ENCODE measurements at regions not wholly inside any gene's neighbourhood (a gene's known extent, or its start where the extent isn't known, plus 50 kb on each side); places are given as distances from the start of the nearest gene placed in this dataset.

GRCh38 chr13:104875038-104875754 is 1660.3 kb downstream of the EFNB2 start:
- in situ Hi-C loops (cut with MboI; ENCODE audit: low sequenced_read_pairs): no loop called here

GRCh38 chr13:104872153-104872552 is 1663.3 kb downstream of the EFNB2 start:
- in situ Hi-C loops (cut with MboI; ENCODE audit: low sequenced_read_pairs): no loop called here

- in situ Hi-C loops (cut with MboI; ENCODE audit: low sequenced_read_pairs): no loop called here
These were observed 1664.0 kb downstream of the EFNB2 start for GRCh38 chr13:104871456-104871855.

GRCh38 chr13:104869501-104869900 is 1666.0 kb downstream of the EFNB2 start:
- in situ Hi-C loops (cut with MboI; ENCODE audit: low sequenced_read_pairs): no loop called here

- in situ Hi-C loops (cut with MboI; ENCODE audit: low sequenced_read_pairs): no loop called here
These were observed 1666.7 kb downstream of the EFNB2 start for GRCh38 chr13:104868806-104869205.

GRCh38 chr13:104855581-104855980 is 1679.9 kb downstream of the EFNB2 start:
- in situ Hi-C loops (cut with MboI; ENCODE audit: low sequenced_read_pairs): no loop called here

GRCh38 chr13:104854698-104855097 is 1680.8 kb downstream of the EFNB2 start:
- in situ Hi-C loops (cut with MboI; ENCODE audit: low sequenced_read_pairs): no loop called here

- in situ Hi-C loops (cut with MboI; ENCODE audit: low sequenced_read_pairs): no loop called here
These were observed 1681.5 kb downstream of the EFNB2 start for GRCh38 chr13:104854007-104854406.

- in situ Hi-C loops (cut with MboI; ENCODE audit: low sequenced_read_pairs): no loop called here
These were observed 1687.5 kb downstream of the EFNB2 start for GRCh38 chr13:104847922-104848321.

GRCh38 chr13:104843401-104843800 is 1692.1 kb downstream of the EFNB2 start:
- in situ Hi-C loops (cut with MboI; ENCODE audit: low sequenced_read_pairs): no loop called here

GRCh38 chr13:104841110-104841509 is 1694.4 kb downstream of the EFNB2 start:
- in situ Hi-C loops (cut with MboI; ENCODE audit: low sequenced_read_pairs): no loop called here

GRCh38 chr13:104837756-104838155 is 1697.7 kb downstream of the EFNB2 start:
- in situ Hi-C loops (cut with MboI; ENCODE audit: low sequenced_read_pairs): no loop called here

- in situ Hi-C loops (cut with MboI; ENCODE audit: low sequenced_read_pairs): no loop called here
These were observed 1702.2 kb downstream of the EFNB2 start for GRCh38 chr13:104833221-104833620.

- in situ Hi-C loops (cut with MboI; ENCODE audit: low sequenced_read_pairs): no loop called here
These were observed 1703.2 kb downstream of the EFNB2 start for GRCh38 chr13:104832231-104832630.

- in situ Hi-C loops (cut with MboI; ENCODE audit: low sequenced_read_pairs): no loop called here
These were observed 1703.6 kb downstream of the EFNB2 start for GRCh38 chr13:104831831-104832230.

- in situ Hi-C loops (cut with MboI; ENCODE audit: low sequenced_read_pairs): no loop called here
These were observed 1711.8 kb downstream of the EFNB2 start for GRCh38 chr13:104823709-104824108.

GRCh38 chr13:104823071-104823470 is 1712.4 kb downstream of the EFNB2 start:
- in situ Hi-C loops (cut with MboI; ENCODE audit: low sequenced_read_pairs): no loop called here

GRCh38 chr13:104817271-104817670 is 1718.2 kb downstream of the EFNB2 start:
- in situ Hi-C loops (cut with MboI; ENCODE audit: low sequenced_read_pairs): no loop called here

- in situ Hi-C loops (cut with MboI; ENCODE audit: low sequenced_read_pairs): no loop called here
These were observed 1718.7 kb downstream of the EFNB2 start for GRCh38 chr13:104816726-104817125.

- in situ Hi-C loops (cut with MboI; ENCODE audit: low sequenced_read_pairs): no loop called here
These were observed 1725.2 kb downstream of the EFNB2 start for GRCh38 chr13:104810242-104810641.

GRCh38 chr13:104809483-104809882 is 1726.0 kb downstream of the EFNB2 start:
- in situ Hi-C loops (cut with MboI; ENCODE audit: low sequenced_read_pairs): no loop called here

- in situ Hi-C loops (cut with MboI; ENCODE audit: low sequenced_read_pairs): no loop called here
These were observed 1730.1 kb downstream of the EFNB2 start for GRCh38 chr13:104805346-104805745.

- in situ Hi-C loops (cut with MboI; ENCODE audit: low sequenced_read_pairs): no loop called here
These were observed 1732.9 kb upstream of the SLC10A2 start for GRCh38 chr13:104799152-104799551.

All from HL-60/S4 (cell line).